WERI-Rb-1 (cell line): ENCODE measurements at regions not wholly inside any gene's neighbourhood (a gene's known extent, or its start where the extent isn't known, plus 50 kb on each side); places are given as distances from the start of the nearest gene placed in this dataset.

Experiments
- DNase-seq: peaks from one replicate; pipeline ENCODE4 v3.0.0-alpha.2; 2020
- H3K27ac ChIP-seq: fragments of 250-450 bp; sonication (Bioruptor Pico); 2 replicates; pipeline ENCODE4 v1.5.1; 2020; ENCODE audit warnings: mild to moderate bottlenecking, moderate library complexity
- H3K27me3 ChIP-seq: fragments of 250-450 bp; sonication (Bioruptor Pico); 2 replicates; pipeline ENCODE4 v1.5.1; 2021; ENCODE audit warnings: mild to moderate bottlenecking, low read depth, moderate library complexity; ENCODE audit not compliant: insufficient read depth, severe bottlenecking
- H3K36me3 ChIP-seq: fragments of 250-450 bp; sonication (Bioruptor Pico); 2 replicates; pipeline ENCODE4 v1.5.1; 2020; ENCODE audit warnings: mild to moderate bottlenecking, moderate library complexity
- H3K4me3 ChIP-seq: 2 replicates; pipeline ENCODE4 v1.5.1; 2011; ENCODE audit warnings: low read depth, mild to moderate bottlenecking, control low read depth, low read length
- H3K9me3 ChIP-seq: fragments of 250-450 bp; sonication (Bioruptor Pico); 2 replicates; pipeline ENCODE4 v1.5.1; 2021; ENCODE audit warnings: mild to moderate bottlenecking, moderate library complexity; ENCODE audit not compliant: severe bottlenecking
- CTCF ChIP-seq: IDR thresholded peaks from 2 replicates; pipeline ENCODE4 v1.5.1; 2011; ENCODE audit warnings: low read depth, mild to moderate bottlenecking, control low read depth, inconsistent platforms, low read length

DNA sequence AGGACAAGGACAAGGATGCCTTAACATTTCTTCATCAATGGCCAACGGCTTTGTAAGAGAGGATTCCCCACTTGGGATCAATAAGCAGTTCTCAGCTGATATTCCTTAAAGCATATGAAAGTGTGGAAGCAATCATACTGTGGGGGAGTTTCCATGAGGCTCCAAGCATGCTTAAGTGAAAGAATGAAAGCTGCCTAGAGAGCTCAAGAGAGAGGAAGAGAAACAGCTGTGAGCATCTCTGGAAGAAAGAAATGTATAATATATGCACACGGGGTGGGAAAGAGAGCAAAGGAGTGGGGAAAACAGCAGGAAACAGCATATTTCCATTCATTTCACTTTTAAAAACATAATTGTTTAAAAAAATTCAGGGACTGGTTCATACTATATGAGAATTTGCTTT, 94.7 kb upstream of the WARS2 start:
- H3K4me3 ChIP-seq, result no peak overlapping the region
- no peaks in the 10 kb centered on the region for H3K27me3 ChIP-seq
- DNase-seq, result no peak
- H3K36me3 ChIP-seq, result no peaks in the 10 kb centered on the region
- H3K27ac ChIP-seq, result no peak overlapping the region
- no peak for TF ChIP-seq CTCF
- H3K9me3 ChIP-seq, result no peaks in the 10 kb centered on the region

GRCh38 chr1:119245881-119246280, 105.4 kb upstream of the WARS2 start:
- no peak for DNase-seq
- Histone ChIP-seq H3K27ac (no peak overlapping the region), H3K27me3 (no peaks in the 10 kb centered on the region), H3K36me3 (no peaks in the 10 kb centered on the region), H3K9me3 (no peaks in the 10 kb centered on the region), H3K4me3 (no peak overlapping the region)
- no peak for TF ChIP-seq CTCF

- H3K27me3 ChIP-seq, result no peaks in the 10 kb centered on the region
- H3K36me3 ChIP-seq, result no peaks in the 10 kb centered on the region
- H3K4me3 ChIP-seq, result no peak overlapping the region
- no peak for DNase-seq
- no peak overlapping the region for H3K27ac ChIP-seq
- no peaks in the 10 kb centered on the region for H3K9me3 ChIP-seq
- no peak for TF ChIP-seq CTCF
These were observed 108.8 kb upstream of the WARS2 start for GRCh38 chr1:119249283-119249682.

- no peak for TF ChIP-seq CTCF
- no peak for DNase-seq
- Histone ChIP-seq H3K27ac (no peak overlapping the region), H3K4me3 (no peak overlapping the region), H3K36me3 (no peaks in the 10 kb centered on the region), H3K27me3 (no peaks in the 10 kb centered on the region), H3K9me3 (no peaks in the 10 kb centered on the region)
These were observed 109.8 kb upstream of the WARS2 start for GRCh38 chr1:119250299-119250698.

GRCh38 chr1:119251751-119252150, 111.3 kb upstream of the WARS2 start:
- H3K36me3 ChIP-seq, result no peaks in the 10 kb centered on the region
- DNase-seq, result no peak
- H3K27me3 ChIP-seq, result no peaks in the 10 kb centered on the region
- no peak for TF ChIP-seq CTCF
- H3K27ac ChIP-seq, result no peak overlapping the region
- H3K9me3 ChIP-seq, result no peaks in the 10 kb centered on the region
- H3K4me3 ChIP-seq, result no peak overlapping the region

DNA sequence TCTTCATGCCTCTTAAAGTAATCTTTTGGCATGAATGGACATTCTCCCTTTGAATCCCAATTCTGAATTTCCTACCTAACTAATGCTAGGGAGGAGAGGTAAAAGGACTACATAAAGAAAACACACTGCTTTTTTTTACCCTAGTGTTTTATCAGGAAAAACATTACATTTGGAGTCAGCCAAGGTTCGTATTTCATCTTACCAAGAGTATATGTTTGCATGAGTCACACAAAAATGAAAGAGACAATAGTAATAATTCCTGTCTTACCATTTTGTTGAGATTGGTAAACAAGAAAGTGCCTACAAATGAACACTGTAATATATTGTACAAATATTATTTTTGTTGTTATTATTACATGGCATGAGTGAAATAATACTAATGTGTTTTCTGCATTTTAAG, 112.9 kb upstream of the WARS2 start:
- H3K9me3 ChIP-seq, result no peaks in the 10 kb centered on the region
- no peaks in the 10 kb centered on the region for H3K36me3 ChIP-seq
- no peak for DNase-seq
- H3K4me3 ChIP-seq, result no peak overlapping the region
- TF ChIP-seq CTCF, result no peak
- H3K27me3 ChIP-seq, result no peaks in the 10 kb centered on the region
- H3K27ac ChIP-seq, result no peak overlapping the region
